Hematopoietic multipotent progenitor cell treated with erythropoietin and hydrocortisone succinate and interleukin-3 and kit ligand, for 6 days (in vitro differentiated cells): ENCODE measurements at regions not wholly inside any gene's neighbourhood (a gene's known extent, or its start where the extent isn't known, plus 50 kb on each side); places are given as distances from the start of the nearest gene placed in this dataset.
A peak's percentile ranks its signal among the peaks of the same experiment; 100 is the strongest.
"Not testable (repeated sequence)": the region's sequence is repeated elsewhere in the genome, so short reads cannot be mapped to it uniquely, and the experiment has no call there.

Experiments used
- DNase-seq: peaks from one replicate; pipeline ENCODE4 v3.0.0-alpha.2; 2015

GRCh38 chr1:149635290-149635899, 51.7 kb downstream of the PPIAL4C start:
- peak; percentile 9 for DNase-seq

GRCh38 chr1:149636286-149637122, 52.9 kb downstream of the PPIAL4C start:
- peak; percentile 96 for DNase-seq

- not testable (repeated sequence) for DNase-seq
Observed at GRCh38 chr1:149638481-149638880, 54.8 kb downstream of the PPIAL4C start.

- DNase-seq, result not testable (repeated sequence)
Observed at GRCh38 chr1:149638901-149639658, 55.4 kb downstream of the PPIAL4C start.

GRCh38 chr1:149641179-149641578, 57.5 kb downstream of the PPIAL4C start:
- DNase-seq, result not testable (repeated sequence)

GRCh38 chr1:149644818-149645217, 61.2 kb downstream of the PPIAL4C start:
- peak; percentile 7 for DNase-seq

GRCh38 chr1:149646360-149647017, 62.8 kb downstream of the PPIAL4C start:
- DNase-seq, result not testable (repeated sequence)

GRCh38 chr1:149647018-149647373, 63.3 kb downstream of the PPIAL4C start:
- not testable (repeated sequence) for DNase-seq

- DNase-seq, result not testable (repeated sequence)
Observed at GRCh38 chr1:149657750-149658149, 74.1 kb downstream of the PPIAL4C start.

GRCh38 chr1:149658175-149658574, 74.5 kb downstream of the PPIAL4C start:
- DNase-seq, result not testable (repeated sequence)

- not testable (repeated sequence) for DNase-seq
Observed at GRCh38 chr1:149664624-149665023, 81.0 kb downstream of the PPIAL4C start.

- not testable (repeated sequence) for DNase-seq
Observed at GRCh38 chr1:149665033-149665432, 81.4 kb downstream of the PPIAL4C start.

GRCh38 chr1:149665528-149665927, 81.9 kb downstream of the PPIAL4C start:
- DNase-seq, result not testable (repeated sequence)

- not testable (repeated sequence) for DNase-seq
Observed at GRCh38 chr1:149673231-149673909, 89.7 kb downstream of the PPIAL4C start.

GRCh38 chr1:149674921-149675320, 91.3 kb downstream of the PPIAL4C start:
- not testable (repeated sequence) for DNase-seq

GRCh38 chr1:149677359-149677758, 93.7 kb downstream of the PPIAL4C start:
- not testable (repeated sequence) for DNase-seq

GRCh38 chr1:149686593-149687238, 95.8 kb upstream of the FCGR1A start:
- not testable (repeated sequence) for DNase-seq

GRCh38 chr1:149691399-149691798, 91.1 kb upstream of the FCGR1A start:
- not testable (repeated sequence) for DNase-seq

- DNase-seq, result not testable (repeated sequence)
Observed at GRCh38 chr1:149692804-149693539, 89.5 kb upstream of the FCGR1A start.

GRCh38 chr1:149695066-149695465, 87.4 kb upstream of the FCGR1A start:
- DNase-seq, result not testable (repeated sequence)

- DNase-seq, result not testable (repeated sequence)
Observed at GRCh38 chr1:149700220-149700619, 82.3 kb upstream of the FCGR1A start.
